Activated CD8-positive, alpha-beta T cell treated with anti-CD3 and anti-CD28 coated beads for 36 hours (primary cell): ENCODE measurements at regions not wholly inside any gene's neighbourhood (a gene's known extent, or its start where the extent isn't known, plus 50 kb on each side); places are given as distances from the start of the nearest gene placed in this dataset.

Experiments used
- ATAC-seq: fragments of 200-7000 bp; cut with Tn5 transposase; one replicate; pipeline ENCODE4 v1.10.0; 2021; ENCODE audit warnings: mild to moderate bottlenecking, moderate library complexity
- CTCF ChIA-PET: fragments of 350-600 bp; sonication (Branson Sonifier 250); formaldehyde crosslinking; loops from one replicate; lab custom pipeline; 2021; ENCODE audit warnings: antibody characterized with exemption; lab: Charles Lee
- POLR2A ChIA-PET: fragments of 350-600 bp; sonication (Branson Sonifier 250); formaldehyde crosslinking; loops from one replicate; lab custom pipeline; 2021; ENCODE audit warnings: antibody characterized with exemption; lab: Charles Lee
- DNase-seq: peaks from one replicate; pipeline ENCODE4 v3.0.0-alpha.2; 2020
- H3K27ac Mint-ChIP-seq: one replicate; pipeline ENCODE4 v1.8.0; 2021; ENCODE audit warnings: mild to moderate bottlenecking, mixed read lengths
- H3K27me3 Mint-ChIP-seq: one replicate; pipeline ENCODE4 v1.8.0; 2021; ENCODE audit warnings: mixed read lengths
- H3K36me3 Mint-ChIP-seq: one replicate; pipeline ENCODE4 v1.8.0; 2021; ENCODE audit warnings: low read depth, mixed read lengths
- H3K4me1 Mint-ChIP-seq: one replicate; pipeline ENCODE4 v1.8.0; 2021; ENCODE audit warnings: low read depth, mixed read lengths
- H3K4me3 Mint-ChIP-seq: one replicate; pipeline ENCODE4 v1.8.0; 2021; ENCODE audit warnings: mild to moderate bottlenecking, moderate library complexity, mixed read lengths
- H3K9me3 Mint-ChIP-seq: one replicate; pipeline ENCODE4 v1.8.0; 2021; ENCODE audit warnings: mixed read lengths
- intact Hi-C: fragments of 100-400 bp; cut with micrococcal nuclease; formaldehyde crosslinking; loops from one replicate; pipeline ENCODE4 v1.10.0; 2022
- TF ChIP-seq, protein P1 (sequence below): fragments of 200-600 bp; IDR thresholded peaks from one replicate; pipeline ENCODE4 v1.8.0; 2022; ENCODE audit warnings: antibody characterized with exemption, mild to moderate bottlenecking

DNA sequence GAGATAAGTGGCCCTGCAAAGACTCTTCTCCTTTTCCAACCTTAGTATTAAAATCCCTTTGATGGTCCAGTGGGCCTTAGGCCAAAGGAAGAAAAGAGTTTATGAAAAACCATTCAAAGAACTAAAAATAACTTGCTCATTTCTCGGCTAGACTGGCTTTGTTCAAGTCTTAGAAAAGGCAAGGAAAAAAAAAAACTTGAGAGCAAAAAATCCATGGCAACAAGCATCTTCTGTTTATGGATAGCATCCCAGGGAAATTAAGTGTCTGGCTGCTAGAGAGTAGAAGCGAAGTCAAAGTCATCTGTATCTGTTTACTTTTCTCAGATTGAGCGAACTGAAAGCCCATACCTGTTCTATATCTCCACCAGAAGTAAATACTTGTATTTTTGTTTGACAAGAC, 129.6 kb downstream of the KCTD15 start:
- TF ChIP-seq, protein P1, sequence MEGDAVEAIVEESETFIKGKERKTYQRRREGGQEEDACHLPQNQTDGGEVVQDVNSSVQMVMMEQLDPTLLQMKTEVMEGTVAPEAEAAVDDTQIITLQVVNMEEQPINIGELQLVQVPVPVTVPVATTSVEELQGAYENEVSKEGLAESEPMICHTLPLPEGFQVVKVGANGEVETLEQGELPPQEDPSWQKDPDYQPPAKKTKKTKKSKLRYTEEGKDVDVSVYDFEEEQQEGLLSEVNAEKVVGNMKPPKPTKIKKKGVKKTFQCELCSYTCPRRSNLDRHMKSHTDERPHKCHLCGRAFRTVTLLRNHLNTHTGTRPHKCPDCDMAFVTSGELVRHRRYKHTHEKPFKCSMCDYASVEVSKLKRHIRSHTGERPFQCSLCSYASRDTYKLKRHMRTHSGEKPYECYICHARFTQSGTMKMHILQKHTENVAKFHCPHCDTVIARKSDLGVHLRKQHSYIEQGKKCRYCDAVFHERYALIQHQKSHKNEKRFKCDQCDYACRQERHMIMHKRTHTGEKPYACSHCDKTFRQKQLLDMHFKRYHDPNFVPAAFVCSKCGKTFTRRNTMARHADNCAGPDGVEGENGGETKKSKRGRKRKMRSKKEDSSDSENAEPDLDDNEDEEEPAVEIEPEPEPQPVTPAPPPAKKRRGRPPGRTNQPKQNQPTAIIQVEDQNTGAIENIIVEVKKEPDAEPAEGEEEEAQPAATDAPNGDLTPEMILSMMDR: no peak
- H3K27me3 Mint-ChIP-seq: peaks cover 13% of the 10 kb centered on the region
- ATAC-seq (no peak), DNase-seq (no peak)
- no peaks in the 10 kb centered on the region for H3K36me3 Mint-ChIP-seq
- ChIA-PET CTCF (no interaction called here), POLR2A (no interaction called here)
- no peak overlapping the region for H3K4me3 Mint-ChIP-seq
- H3K27ac Mint-ChIP-seq: no peak overlapping the region
- no peaks in the 10 kb centered on the region for H3K4me1 Mint-ChIP-seq
- H3K9me3 Mint-ChIP-seq: peaks cover 2% of the 10 kb centered on the region
- intact Hi-C loops: no loop called here

DNA sequence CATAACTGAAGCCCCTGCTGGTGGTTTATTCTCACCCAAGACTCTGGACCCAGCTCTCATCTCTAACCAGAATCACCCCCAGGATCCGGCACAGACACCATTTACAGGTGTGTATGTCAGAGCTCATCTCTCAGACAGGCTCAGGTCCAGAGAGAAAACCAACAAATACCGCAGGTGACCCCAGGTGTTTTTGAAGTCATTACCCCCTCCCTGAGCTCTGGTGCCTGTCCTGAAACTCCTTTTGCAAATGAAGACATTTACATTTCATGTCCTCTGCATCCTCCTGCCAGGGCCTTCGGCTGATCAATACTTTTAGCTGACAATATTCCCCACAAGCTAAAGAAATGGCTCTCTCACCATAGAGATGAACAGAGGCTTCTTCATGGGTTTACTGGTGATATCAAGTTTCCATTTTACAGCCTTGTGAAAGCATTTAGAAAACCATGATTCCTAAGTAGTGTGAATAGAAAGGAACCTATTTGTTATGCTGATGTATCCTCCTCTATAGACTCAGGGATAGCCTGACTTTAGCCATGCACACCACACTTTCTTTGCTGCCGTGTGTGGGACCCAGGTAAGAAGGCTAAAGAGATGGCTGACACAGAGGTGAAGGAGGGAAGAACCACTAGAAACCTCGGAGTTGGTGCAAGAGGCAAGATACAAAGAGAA, 131.3 kb downstream of the KCTD15 start:
- Mint-ChIP-seq H3K36me3 (no peaks in the 10 kb centered on the region), H3K27me3 (peaks cover 13% of the 10 kb centered on the region), H3K4me3 (no peak overlapping the region), H3K9me3 (peaks cover 2% of the 10 kb centered on the region), H3K27ac (no peak overlapping the region), H3K4me1 (no peaks in the 10 kb centered on the region)
- intact Hi-C loops: no loop called here
- DNase-seq (no peak), ATAC-seq (no peak)
- TF ChIP-seq, protein P1: no peak
- ChIA-PET CTCF (interaction anchor here (1.1 kb wide), 1 partner anchor 150 kb away, joined by 3 read pairs; no protein-coding TSS in a partner anchor), POLR2A (no interaction called here)

DNA sequence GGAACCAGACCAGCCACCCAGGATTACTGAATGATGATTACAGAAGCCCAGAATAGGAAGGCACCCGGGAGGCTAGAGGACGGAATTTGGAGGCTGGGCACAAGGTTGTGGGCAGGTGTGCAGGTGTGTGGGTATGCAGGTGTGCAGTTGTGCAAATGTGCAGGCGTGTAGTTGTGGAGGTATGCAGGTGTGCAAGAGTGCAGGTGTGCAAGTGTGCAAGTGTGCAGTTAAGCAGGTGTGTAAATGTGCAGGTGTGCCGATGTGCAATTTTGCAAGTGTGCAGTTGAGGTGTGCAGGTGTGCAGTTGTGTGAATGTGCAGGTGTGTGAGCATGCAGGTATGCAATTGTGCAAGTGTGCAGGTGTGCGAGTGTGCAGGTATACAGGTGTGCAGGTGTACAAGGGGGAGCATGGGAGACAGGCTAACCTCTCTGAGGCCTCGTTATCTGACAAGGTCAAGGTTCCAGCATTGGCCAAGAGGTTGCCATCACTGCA, 131.8 kb downstream of the KCTD15 start:
- no peak for DNase-seq
- H3K4me3 Mint-ChIP-seq: no peak overlapping the region
- intact Hi-C loops: no loop called here
- H3K9me3 Mint-ChIP-seq: no peaks in the 10 kb centered on the region
- H3K36me3 Mint-ChIP-seq: no peaks in the 10 kb centered on the region
- TF ChIP-seq, protein P1: no peak
- no peak for ATAC-seq
- H3K27ac Mint-ChIP-seq: no peak overlapping the region
- peaks cover 12% of the 10 kb centered on the region for H3K27me3 Mint-ChIP-seq
- H3K4me1 Mint-ChIP-seq: no peaks in the 10 kb centered on the region
- CTCF ChIA-PET: interaction anchor here (1.1 kb wide), 1 partner anchor 151 kb away, joined by 3 read pairs; no protein-coding TSS in a partner anchor
- POLR2A ChIA-PET: no interaction called here

DNA sequence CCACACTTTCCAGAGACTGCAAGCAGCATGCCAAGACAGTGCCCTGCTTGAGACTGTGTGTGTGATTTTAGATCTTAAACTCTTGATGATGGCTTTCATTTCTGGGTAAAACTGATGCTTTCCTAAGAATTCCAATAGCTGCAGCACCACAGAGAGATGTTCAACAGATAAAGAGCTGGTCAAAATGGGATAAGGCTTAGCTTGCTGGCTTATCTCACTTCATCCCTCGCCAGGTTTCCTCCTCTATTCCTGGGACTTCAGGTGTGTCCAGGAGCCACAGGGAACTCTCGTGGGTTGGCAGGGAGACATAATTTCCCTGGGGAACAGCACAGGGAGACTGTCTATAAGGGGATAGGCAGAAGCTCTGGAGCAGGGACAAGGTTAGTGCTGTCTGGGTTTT, 137.3 kb downstream of the KCTD15 start:
- no peaks in the 10 kb centered on the region for H3K27me3 Mint-ChIP-seq
- no peak for DNase-seq
- no peaks in the 10 kb centered on the region for H3K36me3 Mint-ChIP-seq
- ATAC-seq: no peak
- no peak overlapping the region for H3K4me3 Mint-ChIP-seq
- no peak overlapping the region for H3K27ac Mint-ChIP-seq
- ChIA-PET POLR2A (no interaction called here), CTCF (interaction anchor here (1.2 kb wide), 1 partner anchor 156 kb away, joined by 4 read pairs; no protein-coding TSS in a partner anchor)
- TF ChIP-seq, protein P1: no peak
- no peaks in the 10 kb centered on the region for H3K4me1 Mint-ChIP-seq
- peaks cover 9% of the 10 kb centered on the region for H3K9me3 Mint-ChIP-seq
- intact Hi-C loops: no loop called here

DNA sequence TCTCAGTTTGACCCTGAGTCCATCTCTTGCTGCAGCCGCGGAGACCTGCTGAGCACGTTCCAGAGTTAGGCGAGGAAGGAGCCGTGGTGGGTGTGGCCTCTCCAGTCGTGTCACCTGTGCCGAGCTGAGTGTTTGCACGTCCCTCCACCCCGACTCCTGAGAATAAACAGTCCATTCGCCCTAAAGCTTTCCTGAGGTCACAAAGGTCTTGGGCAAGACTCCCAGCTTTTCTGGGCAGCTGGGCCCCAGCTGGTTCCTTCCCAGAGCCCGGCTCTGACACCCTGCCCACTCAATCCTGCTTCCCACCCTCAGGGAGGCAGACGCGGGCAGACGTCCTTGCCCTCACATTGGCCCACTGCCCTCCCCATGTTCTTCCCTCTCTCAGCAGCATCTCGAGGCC, 142.2 kb downstream of the KCTD15 start:
- H3K4me1 Mint-ChIP-seq: no peaks in the 10 kb centered on the region
- no peaks in the 10 kb centered on the region for H3K36me3 Mint-ChIP-seq

More for the DNA sequence above, 142.2 kb downstream of the KCTD15 start:
- TF ChIP-seq, protein P1: no peak
- no peak for ATAC-seq
- CTCF ChIA-PET: no interaction called here
- Mint-ChIP-seq H3K27me3 (no peaks in the 10 kb centered on the region), H3K27ac (no peak overlapping the region), H3K9me3 (peaks cover 7% of the 10 kb centered on the region), H3K4me3 (no peak overlapping the region)
- intact Hi-C loops: no loop called here
- POLR2A ChIA-PET: no interaction called here
- DNase-seq: no peak
